T47D (cell line): ENCODE measurements at regions not wholly inside any gene's neighbourhood (a gene's known extent, or its start where the extent isn't known, plus 50 kb on each side); places are given as distances from the start of the nearest gene placed in this dataset.
"Not testable (repeated sequence)": the region's sequence is repeated elsewhere in the genome, so short reads cannot be mapped to it uniquely, and the experiment has no call there.

ENCODE experiments used
- DNase-seq, 2 experiments: peaks; one replicate each; pipeline versions ENCODE4 v3.0.0 to v3.0.0-alpha.2; 2011 to 2012; ENCODE audit warnings: low read depth in 1 of 2, low spot score in 1 of 2
- JUND ChIP-seq: IDR thresholded peaks from 2 replicates; pipeline ENCODE4 v1.6.1; 2012; ENCODE audit warnings: low read depth
- in situ Hi-C: cut with HindIII; loops from 2 replicates; pipeline ENCODE4 v1.10.0; 2016; ENCODE audit warnings: low sequenced_read_pairs, low pct_unique_long_range_greater_than_20kb

DNA sequence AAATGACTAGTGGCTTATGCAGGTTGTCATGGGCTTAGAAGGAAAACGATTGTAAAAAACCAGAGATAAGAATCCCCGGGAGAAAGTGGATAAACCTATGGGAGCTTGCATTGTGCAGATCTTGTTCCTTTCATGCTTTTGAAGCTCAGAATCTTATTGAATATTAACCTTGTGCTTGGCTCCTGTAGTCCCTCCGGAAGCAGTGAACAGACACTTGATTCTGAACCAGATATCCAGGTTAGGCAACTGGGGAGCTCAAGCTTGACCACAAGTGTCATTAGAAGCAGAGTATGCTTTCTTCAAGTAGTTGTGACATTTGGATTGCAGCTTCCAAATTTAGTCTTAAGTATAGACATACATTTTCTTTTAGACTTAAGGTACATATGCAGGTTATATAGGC is 212.6 kb upstream of the MOCS1 start:
- in situ Hi-C loops: no loop called here
- no peak for DNase-seq
- no peak for TF ChIP-seq JUND

DNA sequence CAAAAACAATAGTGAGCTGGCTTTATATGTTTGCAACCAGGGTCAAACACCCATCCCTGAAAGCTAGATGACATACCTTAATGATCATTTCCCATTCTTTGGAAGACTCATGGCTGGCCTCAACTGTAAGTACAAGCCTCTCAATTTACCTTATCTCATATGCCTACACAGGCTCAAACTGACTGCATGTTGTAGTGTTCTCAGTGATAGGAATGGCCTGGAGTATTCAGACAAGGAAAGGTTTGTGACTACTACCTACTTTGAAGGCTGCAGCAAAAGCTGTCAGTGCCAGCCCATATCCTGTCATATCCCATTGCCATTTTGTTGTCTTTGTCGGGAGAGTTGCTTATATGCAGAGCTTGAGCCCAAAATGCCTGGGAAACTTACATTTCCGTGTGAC is 205.2 kb upstream of the MOCS1 start:
- no peak for TF ChIP-seq JUND
- no peak for DNase-seq
- in situ Hi-C loops: no loop called here

GRCh38 chr6:40138273-40138720 is 204.0 kb upstream of the MOCS1 start:
- TF ChIP-seq JUND: no peak
- DNase-seq: no peak
- in situ Hi-C loops: no loop called here

DNA sequence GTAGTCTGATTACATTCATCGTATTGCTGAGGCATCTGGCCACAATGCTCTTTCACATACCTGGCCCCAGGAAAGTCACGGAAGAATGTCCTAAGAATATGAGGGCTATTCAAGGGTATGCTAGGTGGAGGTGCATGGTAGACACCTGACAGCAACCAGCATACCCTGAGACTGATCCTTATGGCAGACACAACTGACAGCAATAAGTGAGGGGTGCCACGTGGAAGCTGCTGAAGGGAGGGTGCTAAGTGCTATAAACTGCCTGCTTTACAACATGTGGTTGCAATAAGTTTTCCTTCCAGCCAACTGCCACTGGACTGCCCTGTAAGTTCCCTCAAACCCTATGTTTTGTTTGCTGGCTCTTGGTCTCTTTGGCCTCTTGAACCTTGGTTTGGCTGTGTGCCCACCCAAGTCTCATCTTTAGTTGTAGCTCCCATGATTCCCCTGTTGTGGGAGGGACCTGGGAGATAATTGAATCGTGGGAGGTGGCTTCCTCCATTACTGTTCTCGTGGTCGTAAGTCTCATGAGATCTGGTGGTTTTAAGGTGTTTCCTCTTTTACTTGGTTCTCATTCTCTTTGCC is 201.3 kb upstream of the MOCS1 start:
- in situ Hi-C loops: no loop called here
- no peak for DNase-seq
- no peak for TF ChIP-seq JUND

GRCh38 chr6:40133981-40134380 is 199.7 kb upstream of the MOCS1 start:
- in situ Hi-C loops: not testable (repeated sequence)

GRCh38 chr6:40131675-40132074 is 197.4 kb upstream of the MOCS1 start:
- in situ Hi-C loops: no loop called here
- DNase-seq: no peak
- TF ChIP-seq JUND: no peak

More at GRCh38 chr6:40133981-40134380, 199.7 kb upstream of the MOCS1 start:
- not testable (repeated sequence) for DNase-seq

- no peak for TF ChIP-seq JUND
- in situ Hi-C loops: no loop called here
- no peak for DNase-seq
Observed at GRCh38 chr6:40128127-40128526, 193.9 kb upstream of the MOCS1 start.

DNA sequence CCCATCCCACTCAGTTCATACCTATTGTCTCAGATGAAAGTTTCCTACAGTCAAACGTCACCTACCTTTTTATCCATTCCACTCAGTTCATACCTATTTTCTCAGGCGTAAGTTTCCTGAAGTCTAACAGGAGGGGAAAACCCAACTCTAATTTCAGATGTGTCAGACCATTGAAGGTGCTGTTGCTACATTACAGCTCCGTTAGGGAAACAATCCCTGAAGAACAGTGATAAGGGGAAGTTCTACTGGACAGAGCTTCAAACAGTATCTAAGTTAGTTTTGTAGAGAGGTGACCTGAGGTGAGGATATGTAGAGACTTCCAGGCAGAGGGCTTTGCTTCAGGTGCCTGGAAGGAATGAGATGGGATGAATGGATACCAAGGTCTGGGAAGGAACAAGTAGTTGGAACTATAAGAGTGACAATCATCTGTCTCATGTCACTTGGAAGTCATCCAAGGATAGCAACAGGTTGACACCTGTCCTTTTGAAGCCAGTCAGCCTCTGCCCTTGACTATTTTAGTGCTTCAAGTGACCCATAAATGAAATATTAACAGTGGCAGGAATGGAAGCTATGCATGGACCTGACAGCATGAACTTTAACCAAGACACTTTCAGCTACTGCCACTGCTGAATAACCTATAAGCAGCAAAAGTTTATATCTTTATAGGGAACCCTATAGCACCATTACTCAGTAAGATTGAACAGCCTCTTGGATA is 191.6 kb upstream of the MOCS1 start:
- no peak for DNase-seq
- in situ Hi-C loops: no loop called here
- TF ChIP-seq JUND: no peak

DNA sequence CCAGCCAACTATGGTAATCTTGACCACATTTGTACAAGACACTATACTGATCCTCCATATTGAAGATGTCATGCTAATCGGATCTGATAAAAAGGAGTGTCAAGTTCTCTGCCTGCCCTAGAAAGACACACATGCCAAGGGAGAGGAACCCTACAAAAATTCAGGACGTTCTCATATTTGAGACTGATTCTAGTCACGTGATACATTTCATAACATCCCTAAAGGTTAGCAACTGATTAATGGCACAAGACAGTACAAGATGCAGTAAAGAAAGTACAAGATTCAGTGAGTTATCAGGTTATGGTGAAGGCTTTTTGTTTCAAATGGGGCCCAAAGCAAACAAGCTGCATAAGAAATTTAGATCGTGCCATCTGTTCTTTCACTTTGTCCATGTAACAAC is 190.7 kb upstream of the MOCS1 start:
- in situ Hi-C loops: no loop called here
- DNase-seq: no peak
- no peak for TF ChIP-seq JUND

- DNase-seq: no peak
- in situ Hi-C loops: no loop called here
Observed at GRCh38 chr6:40116832-40117231, 182.6 kb upstream of the MOCS1 start.

DNA sequence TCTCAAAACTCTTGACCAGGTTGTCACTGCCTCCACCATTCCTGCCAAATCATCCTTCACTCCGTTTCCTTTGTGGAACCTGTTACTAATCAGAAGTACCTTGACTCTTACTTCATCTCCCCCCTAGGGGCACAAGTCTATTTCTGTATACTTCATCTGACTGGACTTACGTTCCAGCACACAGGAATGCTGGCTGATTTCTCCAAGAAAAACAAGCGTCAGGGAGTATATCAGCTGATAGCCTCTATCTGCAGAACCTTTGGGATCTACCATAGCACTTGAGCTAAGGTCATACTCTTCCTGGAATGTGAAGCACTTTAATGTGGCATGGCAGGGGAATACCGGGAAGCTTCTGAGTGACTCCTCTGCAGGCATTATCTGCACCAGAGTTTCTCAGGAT is 178.1 kb upstream of the MOCS1 start:
- TF ChIP-seq JUND: no peak
- in situ Hi-C loops: no loop called here
- no peak for DNase-seq

More at GRCh38 chr6:40116832-40117231, 182.6 kb upstream of the MOCS1 start:
- TF ChIP-seq JUND: no peak

DNA sequence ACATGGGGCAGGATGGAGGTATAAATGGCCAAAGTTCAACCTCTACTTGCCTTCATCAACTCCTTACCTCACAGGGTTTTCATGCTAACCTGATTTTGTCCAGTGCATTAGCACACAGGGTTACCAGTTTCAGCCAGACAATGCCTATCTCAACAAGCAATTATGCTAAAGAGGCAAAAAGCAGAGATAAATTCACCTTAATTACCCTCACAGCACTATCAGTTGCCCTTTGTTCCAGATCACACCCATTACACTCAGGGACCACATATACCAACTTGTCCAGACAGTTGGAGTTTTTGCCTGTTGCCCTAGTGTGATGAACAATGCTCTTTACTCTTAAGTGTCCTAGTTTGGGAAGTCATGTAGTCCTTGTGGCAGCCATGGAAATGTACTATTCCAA is 174.5 kb upstream of the MOCS1 start:
- no peak for TF ChIP-seq JUND
- no peak for DNase-seq
- in situ Hi-C loops: no loop called here

GRCh38 chr6:40106840-40107239 is 172.6 kb upstream of the MOCS1 start:
- DNase-seq: no peak
- no peak for TF ChIP-seq JUND
- in situ Hi-C loops: no loop called here

DNA sequence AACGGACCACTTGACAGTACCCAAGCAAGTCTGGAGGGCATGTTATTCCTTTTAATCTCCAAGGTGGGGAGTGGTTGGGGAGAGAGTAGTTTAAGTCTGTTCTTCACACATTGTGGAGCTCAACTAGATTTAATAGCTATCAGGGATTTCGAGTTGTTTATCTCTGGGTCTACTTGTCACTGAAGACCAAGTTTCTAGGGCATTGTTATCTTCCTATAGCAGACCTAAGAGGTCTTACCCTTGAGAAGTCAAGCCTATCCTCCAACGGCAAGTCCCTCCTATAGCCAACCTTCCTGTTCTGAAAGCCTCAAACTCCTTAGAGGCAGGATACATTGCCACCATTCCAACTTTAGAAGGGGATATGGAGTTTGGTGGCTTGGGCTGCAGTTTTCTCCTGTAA is 164.5 kb upstream of the MOCS1 start:
- TF ChIP-seq JUND: no peak
- DNase-seq: no peak
- in situ Hi-C loops: no loop called here
